ENCODE measurements at regions not wholly inside any gene's neighbourhood (a gene's known extent, or its start where the extent isn't known, plus 50 kb on each side); places are given as distances from the start of the nearest gene placed in this dataset.

DNA sequence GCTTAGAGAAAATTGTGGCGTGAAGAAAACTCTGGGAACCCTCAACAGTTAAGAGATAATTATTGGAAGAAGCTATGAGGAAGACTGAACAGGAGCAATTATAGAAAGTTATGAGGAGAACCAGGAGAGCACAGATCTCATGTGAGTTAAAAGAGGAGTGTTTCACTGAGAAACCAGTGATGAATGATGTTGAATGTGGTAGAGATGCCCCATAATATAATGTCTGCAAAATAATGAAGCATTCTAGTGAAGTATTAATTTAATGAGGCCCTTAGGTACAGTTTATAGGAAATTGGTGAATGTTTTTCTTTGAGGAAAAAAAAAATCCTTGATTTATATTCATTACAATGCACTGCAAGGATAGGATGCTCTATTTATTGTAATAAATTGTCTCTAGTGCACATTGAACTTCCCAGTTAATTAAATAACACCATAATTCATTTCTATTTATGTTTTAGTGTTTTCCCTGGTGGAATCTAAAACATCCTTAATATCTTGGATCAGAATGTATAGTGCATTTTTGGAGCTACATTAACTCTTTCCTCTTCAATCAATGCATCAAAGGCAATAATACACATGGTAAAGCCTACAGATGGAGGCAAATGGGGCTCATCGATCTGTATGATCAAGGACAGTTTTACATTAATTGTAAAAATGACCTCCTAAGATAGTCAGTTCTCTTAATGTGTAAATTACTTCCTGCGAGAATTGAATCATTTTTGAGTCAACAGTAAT, 91.4 kb upstream of the EYS start:
- TF ChIP-seq EZH2 (optimal IDR thresholded peaks at IDR 0.05; ENCODE audit: low read depth, low read length) (no peak), EZH2phosphoT487 (IDR thresholded peaks at IDR 0.05; ENCODE audit: low read length) (no peak)
- TF ChIP-seq, protein P1, sequence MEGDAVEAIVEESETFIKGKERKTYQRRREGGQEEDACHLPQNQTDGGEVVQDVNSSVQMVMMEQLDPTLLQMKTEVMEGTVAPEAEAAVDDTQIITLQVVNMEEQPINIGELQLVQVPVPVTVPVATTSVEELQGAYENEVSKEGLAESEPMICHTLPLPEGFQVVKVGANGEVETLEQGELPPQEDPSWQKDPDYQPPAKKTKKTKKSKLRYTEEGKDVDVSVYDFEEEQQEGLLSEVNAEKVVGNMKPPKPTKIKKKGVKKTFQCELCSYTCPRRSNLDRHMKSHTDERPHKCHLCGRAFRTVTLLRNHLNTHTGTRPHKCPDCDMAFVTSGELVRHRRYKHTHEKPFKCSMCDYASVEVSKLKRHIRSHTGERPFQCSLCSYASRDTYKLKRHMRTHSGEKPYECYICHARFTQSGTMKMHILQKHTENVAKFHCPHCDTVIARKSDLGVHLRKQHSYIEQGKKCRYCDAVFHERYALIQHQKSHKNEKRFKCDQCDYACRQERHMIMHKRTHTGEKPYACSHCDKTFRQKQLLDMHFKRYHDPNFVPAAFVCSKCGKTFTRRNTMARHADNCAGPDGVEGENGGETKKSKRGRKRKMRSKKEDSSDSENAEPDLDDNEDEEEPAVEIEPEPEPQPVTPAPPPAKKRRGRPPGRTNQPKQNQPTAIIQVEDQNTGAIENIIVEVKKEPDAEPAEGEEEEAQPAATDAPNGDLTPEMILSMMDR (IDR thresholded peaks at IDR 0.05; ENCODE audit: low read length), result no peak
- H4K20me1 ChIP-seq (ENCODE audit: insufficient read depth, low read length), result no peaks in the 10 kb centered on the region
- H2AFZ ChIP-seq (ENCODE audit: low read length), result no peak overlapping the region
- no peaks in the 10 kb centered on the region for H3K27me3 ChIP-seq (replicated peaks; ENCODE audit: insufficient read depth, low read length)
- no peak overlapping the region for H3K9ac ChIP-seq (ENCODE audit: low read length)
- DNase-seq, result no peak
- no peaks in the 10 kb centered on the region for H3K36me3 ChIP-seq (replicated peaks; ENCODE audit: insufficient read depth, low read length)
- no peaks in the 10 kb centered on the region for H3K9me3 ChIP-seq (replicated peaks; ENCODE audit: insufficient read depth, low read length)
- no peaks in the 10 kb centered on the region for H3K9me2 ChIP-seq (replicated peaks; ENCODE audit: insufficient read depth, low read length)
- H3K4me3 ChIP-seq (ENCODE audit: low read length), result no peak overlapping the region
- H3K79me2 ChIP-seq (ENCODE audit: low read length), result no peaks in the 10 kb centered on the region
- H3K27ac ChIP-seq (ENCODE audit: low read length), result no peak overlapping the region
- H3K4me1 ChIP-seq (ENCODE audit: low read length), result no peaks in the 10 kb centered on the region
- no peaks in the 10 kb centered on the region for H3F3A ChIP-seq (ENCODE audit: insufficient read depth, low read length)
- H3K4me2 ChIP-seq (ENCODE audit: low read depth, low read length), result no peak overlapping the region

DNA sequence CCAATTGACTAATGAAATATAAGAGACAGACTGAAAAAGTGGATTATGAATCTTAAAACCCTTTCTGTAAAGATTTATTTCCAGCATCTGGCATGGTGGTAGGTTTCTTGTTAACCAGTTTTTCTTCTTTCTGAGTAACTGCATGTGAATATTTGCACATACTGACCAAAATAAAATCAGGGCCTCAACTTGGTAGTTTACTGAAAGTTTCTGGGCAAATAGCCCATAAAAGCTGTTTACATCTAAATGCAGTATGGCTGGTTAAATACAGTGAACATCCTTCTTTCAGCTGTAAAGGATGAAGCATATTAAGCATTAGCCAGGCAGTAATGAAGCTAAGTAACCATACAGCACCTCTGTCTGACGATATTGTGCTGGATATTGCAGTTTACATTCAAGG, 83.6 kb upstream of the EYS start:
- H3K4me3 ChIP-seq (ENCODE audit: low read length), result no peak overlapping the region
- TF ChIP-seq, protein P1 (IDR thresholded peaks at IDR 0.05; ENCODE audit: low read length), result no peak
- no peak for TF ChIP-seq EZH2 (optimal IDR thresholded peaks at IDR 0.05; ENCODE audit: low read depth, low read length)
- no peak for TF ChIP-seq EZH2phosphoT487 (IDR thresholded peaks at IDR 0.05; ENCODE audit: low read length)
- no peaks in the 10 kb centered on the region for H3K36me3 ChIP-seq (replicated peaks; ENCODE audit: insufficient read depth, low read length)
- no peak for DNase-seq
- H3K27ac ChIP-seq (ENCODE audit: low read length), result no peak overlapping the region
- H3K27me3 ChIP-seq (replicated peaks; ENCODE audit: insufficient read depth, low read length), result no peaks in the 10 kb centered on the region
- no peak overlapping the region for H3K9ac ChIP-seq (ENCODE audit: low read length)
- no peaks in the 10 kb centered on the region for H3K9me2 ChIP-seq (replicated peaks; ENCODE audit: insufficient read depth, low read length)
- H3K4me1 ChIP-seq (ENCODE audit: low read length), result no peaks in the 10 kb centered on the region
- H3K9me3 ChIP-seq (replicated peaks; ENCODE audit: insufficient read depth, low read length), result no peaks in the 10 kb centered on the region
- no peak overlapping the region for H2AFZ ChIP-seq (ENCODE audit: low read length)
- H3K4me2 ChIP-seq (ENCODE audit: low read depth, low read length), result no peak overlapping the region
- no peaks in the 10 kb centered on the region for H3K79me2 ChIP-seq (ENCODE audit: low read length)
- no peaks in the 10 kb centered on the region for H4K20me1 ChIP-seq (ENCODE audit: insufficient read depth, low read length)
- no peaks in the 10 kb centered on the region for H3F3A ChIP-seq (ENCODE audit: insufficient read depth, low read length)

DNA sequence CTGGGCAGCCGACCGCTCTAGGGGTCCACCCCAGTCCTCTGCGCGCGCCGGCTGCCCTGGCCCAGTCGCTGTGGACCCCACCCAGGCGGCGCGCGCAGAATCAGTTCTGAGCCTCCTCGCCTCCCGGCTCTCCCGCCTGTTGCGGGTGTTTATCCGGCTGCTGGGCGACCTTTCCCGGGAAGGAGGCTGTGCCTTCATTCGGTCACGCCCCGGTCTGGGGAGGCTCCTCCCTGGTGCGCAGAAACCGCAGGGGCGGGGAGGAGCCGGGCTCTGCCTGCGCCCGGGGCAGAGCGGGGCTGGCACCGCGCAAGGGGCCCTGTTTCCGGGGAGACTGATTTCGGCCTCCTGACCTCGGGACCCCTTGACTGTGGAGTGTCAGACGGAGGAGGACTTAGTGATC, 80.8 kb upstream of the EYS start:
- Histone ChIP-seq H3K27ac (ENCODE audit: low read length) (no peak overlapping the region), H2AFZ (ENCODE audit: low read length) (no peak overlapping the region), H3K9me3 (replicated peaks; ENCODE audit: insufficient read depth, low read length) (no peaks in the 10 kb centered on the region), H3K27me3 (replicated peaks; ENCODE audit: insufficient read depth, low read length) (no peaks in the 10 kb centered on the region), H3K79me2 (ENCODE audit: low read length) (no peaks in the 10 kb centered on the region), H3K36me3 (replicated peaks; ENCODE audit: insufficient read depth, low read length) (no peaks in the 10 kb centered on the region), H3F3A (ENCODE audit: insufficient read depth, low read length) (no peaks in the 10 kb centered on the region), H3K9ac (ENCODE audit: low read length) (no peak overlapping the region), H4K20me1 (ENCODE audit: insufficient read depth, low read length) (no peaks in the 10 kb centered on the region), H3K9me2 (replicated peaks; ENCODE audit: insufficient read depth, low read length) (no peaks in the 10 kb centered on the region), H3K4me1 (ENCODE audit: low read length) (no peaks in the 10 kb centered on the region), H3K4me3 (ENCODE audit: low read length) (no peak overlapping the region), H3K4me2 (ENCODE audit: low read depth, low read length) (no peak overlapping the region)
- TF ChIP-seq EZH2phosphoT487 (IDR thresholded peaks at IDR 0.05; ENCODE audit: low read length), result no peak
- TF ChIP-seq, protein P1 (IDR thresholded peaks at IDR 0.05; ENCODE audit: low read length), result no peak
- DNase-seq, result no peak
